SU-DHL-6 (cell line): ENCODE measurements at regions not wholly inside any gene's neighbourhood (a gene's known extent, or its start where the extent isn't known, plus 50 kb on each side); places are given as distances from the start of the nearest gene placed in this dataset.

Source experiments
- H2AFZ ChIP-seq: fragments of 200-600 bp; sonication (generic); 2 replicates; pipeline ENCODE4 v1.6.1; 2014; ENCODE audit warnings: low read depth, mild to moderate bottlenecking, moderate library complexity, mixed read lengths, antibody characterized with exemption, low read length; ENCODE audit not compliant: severe bottlenecking
- H3F3A ChIP-seq: fragments of 200-600 bp; shearing (Covaris generic); 2 replicates; pipeline ENCODE4 v1.6.0; 2016; ENCODE audit warnings: antibody characterized with exemption, mild to moderate bottlenecking; ENCODE audit not compliant: insufficient read depth
- H3K27ac ChIP-seq: fragments of 200-600 bp; sonication (generic); 2 replicates; pipeline ENCODE4 v1.5.1; 2016; ENCODE audit warnings: low read depth, mild to moderate bottlenecking, low read length, moderate library complexity, mixed read lengths
- H3K27me3 ChIP-seq: fragments of 200-600 bp; sonication (generic), shearing (Covaris generic); 2 replicates; pipeline ENCODE4 v1.6.0; 2014; ENCODE audit warnings: mild to moderate bottlenecking, low read length
- H3K36me3 ChIP-seq: fragments of 200-600 bp; sonication (generic); 2 replicates; pipeline ENCODE4 v1.6.1; 2014; ENCODE audit warnings: mild to moderate bottlenecking, low read length, mixed read lengths
- H3K4me2 ChIP-seq: fragments of 300-600, 200-600 bp; shearing (Covaris generic), sonication (generic); 2 replicates; pipeline ENCODE4 v1.6.0; 2014; ENCODE audit warnings: low read length, low read depth, mild to moderate bottlenecking; ENCODE audit not compliant: poor library complexity, severe bottlenecking
- H3K4me3 ChIP-seq: fragments of 200-600 bp; sonication (generic); 2 replicates; pipeline ENCODE4 v1.5.1; 2014; ENCODE audit warnings: antibody characterized with exemption, low read length, mild to moderate bottlenecking, mixed read lengths; ENCODE audit not compliant: insufficient read depth, poor library complexity, severe bottlenecking
- H3K79me2 ChIP-seq: fragments of 200-600 bp; sonication (generic); 2 replicates; pipeline ENCODE4 v1.6.1; 2014; ENCODE audit warnings: mild to moderate bottlenecking, low read length, moderate library complexity; ENCODE audit not compliant: insufficient read depth
- H3K9ac ChIP-seq: fragments of 200-600 bp; sonication (generic); 2 replicates; pipeline ENCODE4 v1.7.0; 2014; ENCODE audit warnings: mild to moderate bottlenecking, low read length
- H3K9me2 ChIP-seq: fragments of 200-600 bp; sonication (generic); replicated peaks from 2 replicates; pipeline ENCODE4 v1.6.1; 2014; ENCODE audit warnings: low read length; ENCODE audit not compliant: insufficient read depth
- H3K9me3 ChIP-seq: fragments of 200-600 bp; sonication (generic); 2 replicates; pipeline ENCODE4 v1.6.1; 2014; ENCODE audit warnings: low read length, mixed read lengths; ENCODE audit not compliant: insufficient read depth
- H4K20me1 ChIP-seq: fragments of 200-600 bp; sonication (generic); 2 replicates; pipeline ENCODE4 v1.6.1; 2014; ENCODE audit warnings: low read depth, mild to moderate bottlenecking, antibody characterized with exemption, low read length, moderate library complexity, mixed read lengths
- CTCF ChIP-seq: fragments of 200-600 bp; sonication (generic); IDR thresholded peaks from one replicate; pipeline ENCODE4 v1.5.1; 2017; ENCODE audit warnings: antibody characterized with exemption, mild to moderate bottlenecking, low read length, moderate library complexity; ENCODE audit not compliant: insufficient read depth, poor library complexity, severe bottlenecking
- EZH2phosphoT487 ChIP-seq: fragments of 200-600 bp; sonication (generic), shearing (Covaris generic); conservative IDR thresholded peaks from 2 replicates; pipeline ENCODE4 v1.6.1; 2018; ENCODE audit warnings: mild to moderate bottlenecking, antibody characterized with exemption, low read length, moderate library complexity, mixed read lengths

GRCh38 chr1:29415156-29415830 lies 179.0 kb downstream of the PTPRU start:
- no peaks in the 10 kb centered on the region for H3K36me3 ChIP-seq
- H3K4me3 ChIP-seq = no peak overlapping the region
- no peaks in the 10 kb centered on the region for H3K9me3 ChIP-seq
- H4K20me1 ChIP-seq = no peaks in the 10 kb centered on the region
- no peaks in the 10 kb centered on the region; the same call in 1 of the 2 replicates for H3K27me3 ChIP-seq
- no peak overlapping the region for H2AFZ ChIP-seq
- H3K9me2 ChIP-seq = no peaks in the 10 kb centered on the region
- H3F3A ChIP-seq = no peaks in the 10 kb centered on the region
- no peak overlapping the region for H3K9ac ChIP-seq
- H3K27ac ChIP-seq = no peak overlapping the region
- no peak for TF ChIP-seq EZH2phosphoT487
- no peak for TF ChIP-seq CTCF
- no peaks in the 10 kb centered on the region for H3K79me2 ChIP-seq
- no peak overlapping the region for H3K4me2 ChIP-seq

GRCh38 chr1:29414086-29414485 lies 177.8 kb downstream of the PTPRU start:
- no peaks in the 10 kb centered on the region for H3K9me2 ChIP-seq
- no peak overlapping the region for H3K9ac ChIP-seq
- H3F3A ChIP-seq = no peaks in the 10 kb centered on the region
- H3K36me3 ChIP-seq = no peaks in the 10 kb centered on the region
- H3K4me2 ChIP-seq = no peak overlapping the region
- no peak for TF ChIP-seq CTCF
- H4K20me1 ChIP-seq = no peaks in the 10 kb centered on the region
- H3K27me3 ChIP-seq = no peaks in the 10 kb centered on the region
- no peak overlapping the region for H2AFZ ChIP-seq
- H3K9me3 ChIP-seq = no peaks in the 10 kb centered on the region
- no peak overlapping the region for H3K27ac ChIP-seq
- no peaks in the 10 kb centered on the region for H3K79me2 ChIP-seq
- no peak overlapping the region for H3K4me3 ChIP-seq

DNA sequence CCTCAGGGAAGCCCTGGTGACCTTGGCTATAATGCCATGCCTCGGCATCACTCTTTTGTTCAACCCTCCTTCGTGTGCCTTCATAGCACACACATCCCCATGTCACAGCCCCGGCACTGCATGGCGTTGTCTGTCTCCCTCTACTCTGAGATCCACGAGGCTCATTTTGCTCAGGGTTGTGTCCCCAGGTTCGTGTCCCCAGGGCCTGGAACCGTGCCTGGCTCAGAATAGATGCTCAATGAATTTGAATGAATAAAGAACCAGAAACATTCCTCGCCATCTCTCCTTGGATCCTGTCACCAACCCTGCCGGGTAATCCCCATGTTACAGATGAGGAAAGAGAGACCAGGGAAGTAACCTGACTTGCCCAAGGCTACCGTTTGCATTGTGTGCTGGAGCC lies 177.3 kb downstream of the PTPRU start:
- no peaks in the 10 kb centered on the region for H3K9me3 ChIP-seq
- H4K20me1 ChIP-seq = no peaks in the 10 kb centered on the region
- TF ChIP-seq CTCF = no peak
- TF ChIP-seq EZH2phosphoT487 = no peak
- no peaks in the 10 kb centered on the region for H3F3A ChIP-seq
- no peak overlapping the region for H3K4me3 ChIP-seq
- no peaks in the 10 kb centered on the region for H3K36me3 ChIP-seq
- H2AFZ ChIP-seq = no peak overlapping the region
- no peak overlapping the region for H3K9ac ChIP-seq
- no peaks in the 10 kb centered on the region for H3K79me2 ChIP-seq
- no peaks in the 10 kb centered on the region for H3K9me2 ChIP-seq
- H3K4me2 ChIP-seq = no peak overlapping the region
- no peak overlapping the region for H3K27ac ChIP-seq
- H3K27me3 ChIP-seq = no peaks in the 10 kb centered on the region
